ENCODE measurements at regions not wholly inside any gene's neighbourhood (a gene's known extent, or its start where the extent isn't known, plus 50 kb on each side); places are given as distances from the start of the nearest gene placed in this dataset.

GRCh38 chr18:2040279-2040678 lies 531.0 kb downstream of the METTL4 start:
- TF ChIP-seq POLR2A (IDR thresholded peaks at IDR 0.05; ENCODE audit: extremely low read depth, insufficient read length) (no peak), MYC (IDR thresholded peaks at IDR 0.05; ENCODE audit: low read depth, low read length) (no peak)
- TF ChIP-seq, protein P1, sequence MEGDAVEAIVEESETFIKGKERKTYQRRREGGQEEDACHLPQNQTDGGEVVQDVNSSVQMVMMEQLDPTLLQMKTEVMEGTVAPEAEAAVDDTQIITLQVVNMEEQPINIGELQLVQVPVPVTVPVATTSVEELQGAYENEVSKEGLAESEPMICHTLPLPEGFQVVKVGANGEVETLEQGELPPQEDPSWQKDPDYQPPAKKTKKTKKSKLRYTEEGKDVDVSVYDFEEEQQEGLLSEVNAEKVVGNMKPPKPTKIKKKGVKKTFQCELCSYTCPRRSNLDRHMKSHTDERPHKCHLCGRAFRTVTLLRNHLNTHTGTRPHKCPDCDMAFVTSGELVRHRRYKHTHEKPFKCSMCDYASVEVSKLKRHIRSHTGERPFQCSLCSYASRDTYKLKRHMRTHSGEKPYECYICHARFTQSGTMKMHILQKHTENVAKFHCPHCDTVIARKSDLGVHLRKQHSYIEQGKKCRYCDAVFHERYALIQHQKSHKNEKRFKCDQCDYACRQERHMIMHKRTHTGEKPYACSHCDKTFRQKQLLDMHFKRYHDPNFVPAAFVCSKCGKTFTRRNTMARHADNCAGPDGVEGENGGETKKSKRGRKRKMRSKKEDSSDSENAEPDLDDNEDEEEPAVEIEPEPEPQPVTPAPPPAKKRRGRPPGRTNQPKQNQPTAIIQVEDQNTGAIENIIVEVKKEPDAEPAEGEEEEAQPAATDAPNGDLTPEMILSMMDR (IDR thresholded peaks at IDR 0.05; ENCODE audit: low read depth, low read length): no peak
